Keratinocyte (primary cell): ENCODE measurements at regions not wholly inside any gene's neighbourhood (a gene's known extent, or its start where the extent isn't known, plus 50 kb on each side); places are given as distances from the start of the nearest gene placed in this dataset.

Experiments used
- DNase-seq: peaks from one replicate; pipeline ENCODE4 v3.0.0-alpha.2; 2011; ENCODE audit warnings: low read depth, missing footprints, low spot score
- FAIRE-seq: peaks from 2 replicates; lab custom pipeline; 2011; peaks lifted over from hg19 to GRCh38; lab: Jason Lieb, UNC
- H2AFZ ChIP-seq: 2 replicates; pipeline ENCODE4 v1.6.0; 2012; ENCODE audit warnings: low read length, control low read depth, inconsistent platforms; ENCODE audit not compliant: control insufficient read depth
- H3K27ac ChIP-seq: 2 replicates; pipeline ENCODE4 v1.5.1; 2011; ENCODE audit warnings: low read length; ENCODE audit not compliant: control insufficient read depth, insufficient read depth
- H3K27me3 ChIP-seq: 3 replicates; pipeline ENCODE4 v1.6.0; 2011; ENCODE audit warnings: low read length; ENCODE audit not compliant: control insufficient read depth, insufficient read depth; ENCODE audit errors: extremely low read depth
- H3K36me3 ChIP-seq, 2 experiments: 2 replicates in 1 of 2; 3 replicates in 1 of 2; pipeline ENCODE4 v1.5.1; 2011; ENCODE audit warnings: low read length in 2 of 2, mild to moderate bottlenecking in 1 of 2; ENCODE audit not compliant: control insufficient read depth in 2 of 2, insufficient read depth in 2 of 2; ENCODE audit errors: extremely low read depth in 1 of 2
- H3K4me1 ChIP-seq: 3 replicates; pipeline ENCODE4 v1.5.1; 2011; ENCODE audit warnings: low read length; ENCODE audit not compliant: control insufficient read depth, insufficient read depth; ENCODE audit errors: extremely low read depth
- H3K4me2 ChIP-seq: 3 replicates; pipeline ENCODE4 v1.6.0; 2011; ENCODE audit warnings: low read depth, low read length; ENCODE audit not compliant: control insufficient read depth, insufficient read depth; ENCODE audit errors: extremely low read depth
- H3K4me3 ChIP-seq, 3 experiments: fragments of 200-600 bp in 1 of 3; sonication (generic) in 1 of 3; 2 replicates in 2 of 3; 3 replicates in 1 of 3; pipeline ENCODE4 v1.5.1; 2011 to 2016; ENCODE audit warnings: low read length in 3 of 3, mild to moderate bottlenecking in 3 of 3, control low read depth in 2 of 3, inconsistent platforms in 1 of 3, low read depth in 1 of 3, mixed read lengths in 1 of 3, mixed run types in 1 of 3, moderate library complexity in 1 of 3; ENCODE audit not compliant: control insufficient read depth in 2 of 3, insufficient read depth in 2 of 3; ENCODE audit errors: extremely low read depth in 1 of 3
- H3K79me2 ChIP-seq: 2 replicates; pipeline ENCODE4 v1.6.0; 2012; ENCODE audit warnings: low read length; ENCODE audit not compliant: control insufficient read depth, insufficient read depth
- H3K9ac ChIP-seq: 3 replicates; pipeline ENCODE4 v1.6.0; 2011; ENCODE audit warnings: low read length; ENCODE audit not compliant: control insufficient read depth, insufficient read depth; ENCODE audit errors: extremely low read depth
- H3K9me1 ChIP-seq: 3 replicates; pipeline ENCODE4 v1.6.0; 2011; ENCODE audit warnings: low read length; ENCODE audit not compliant: control insufficient read depth, insufficient read depth; ENCODE audit errors: extremely low read depth
- H3K9me3 ChIP-seq: 2 replicates; pipeline ENCODE4 v1.5.1; 2012; ENCODE audit warnings: low read depth, low read length; ENCODE audit not compliant: control insufficient read depth
- H4K20me1 ChIP-seq: 3 replicates; pipeline ENCODE4 v1.6.0; 2011; ENCODE audit warnings: low read length; ENCODE audit not compliant: control insufficient read depth, insufficient read depth; ENCODE audit errors: extremely low read depth
- EZH2 ChIP-seq: IDR thresholded peaks from one replicate; pipeline ENCODE4 v1.6.1; 2012; ENCODE audit warnings: inconsistent platforms, mild to moderate bottlenecking, low read length, moderate library complexity
- dilution Hi-C: fragments of 300-500 bp; cut with MboI; formaldehyde crosslinking; loops from one replicate; pipeline ENCODE4 v1.7.0; 2020; ENCODE audit warnings: low sequenced_read_pairs; ENCODE audit not compliant: extremely low pct_ligation_motif_present
- TF ChIP-seq, protein P1 (sequence below), 3 experiments: IDR thresholded peaks in 1 of 3; conservative IDR thresholded peaks in 1 of 3; optimal IDR thresholded peaks in 1 of 3; 2 replicates in 2 of 3; 3 replicates in 1 of 3; pipeline versions ENCODE3 to v1.5.1; 2011; ENCODE audit warnings: low read length in 3 of 3, mild to moderate bottlenecking in 3 of 3, moderate library complexity in 2 of 3, control low read depth in 1 of 3, inconsistent platforms in 1 of 3; ENCODE audit not compliant: insufficient read depth in 2 of 3; ENCODE audit errors: extremely low read depth in 1 of 3

DNA sequence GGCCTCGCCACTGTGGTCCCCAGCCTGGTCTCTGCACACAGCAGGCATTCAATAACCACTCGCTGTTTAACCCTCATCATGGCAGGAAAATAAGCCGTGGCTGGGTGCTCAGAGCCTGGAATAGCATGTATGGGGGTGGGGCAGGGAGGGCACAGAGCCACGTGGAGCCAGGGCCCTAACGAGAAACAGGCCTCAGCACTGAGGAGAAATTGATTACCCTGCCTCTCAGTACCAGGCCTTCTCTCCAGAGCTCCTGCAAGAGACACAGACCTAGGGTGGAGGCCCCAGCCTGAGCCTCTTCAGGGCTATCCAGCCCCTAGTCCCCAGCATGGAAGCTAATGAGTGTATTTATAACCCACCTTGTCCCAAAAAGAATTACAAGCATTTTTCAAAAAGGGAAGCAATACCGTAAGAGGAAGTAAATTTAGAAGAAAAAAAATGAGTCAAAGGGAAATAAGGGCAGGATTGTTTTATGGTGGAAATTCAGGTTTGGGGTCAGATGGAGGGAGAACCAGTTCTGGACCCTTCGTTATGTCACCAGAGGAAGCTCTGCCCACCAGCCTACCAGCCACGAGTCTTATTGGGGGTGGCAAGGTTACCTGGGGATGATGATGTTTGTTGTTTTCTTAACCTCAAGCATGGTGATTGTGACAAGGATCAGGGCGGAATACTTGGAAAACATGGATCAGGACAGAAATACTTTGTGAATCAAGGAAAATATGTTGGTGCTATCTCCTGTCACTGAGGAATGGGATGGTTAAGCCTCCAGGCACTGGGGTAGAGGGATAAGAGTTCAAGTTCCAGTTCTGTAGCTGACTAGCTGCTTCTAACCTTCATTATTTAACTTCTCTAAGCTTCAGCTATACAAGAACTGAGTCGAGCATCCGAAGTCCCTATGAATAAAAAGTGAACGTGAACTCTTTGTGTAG lies 101.9 kb upstream of the RBPJ start:
- Histone ChIP-seq H4K20me1 (no peaks in the 10 kb centered on the region), H3K27me3 (peaks cover 14% of the 10 kb centered on the region), H3K27ac (no peak overlapping the region), H2AFZ (no peak overlapping the region), H3K4me3 (no peak overlapping the region), H3K9me3 (no peaks in the 10 kb centered on the region), H3K4me1 (peaks cover 21% of the 10 kb centered on the region), H3K36me3 (no peaks in the 10 kb centered on the region), H3K9me1 (no peaks in the 10 kb centered on the region), H3K9ac (no peak overlapping the region), H3K4me2 (no peak overlapping the region), H3K79me2 (no peaks in the 10 kb centered on the region)
- TF ChIP-seq, protein P1, sequence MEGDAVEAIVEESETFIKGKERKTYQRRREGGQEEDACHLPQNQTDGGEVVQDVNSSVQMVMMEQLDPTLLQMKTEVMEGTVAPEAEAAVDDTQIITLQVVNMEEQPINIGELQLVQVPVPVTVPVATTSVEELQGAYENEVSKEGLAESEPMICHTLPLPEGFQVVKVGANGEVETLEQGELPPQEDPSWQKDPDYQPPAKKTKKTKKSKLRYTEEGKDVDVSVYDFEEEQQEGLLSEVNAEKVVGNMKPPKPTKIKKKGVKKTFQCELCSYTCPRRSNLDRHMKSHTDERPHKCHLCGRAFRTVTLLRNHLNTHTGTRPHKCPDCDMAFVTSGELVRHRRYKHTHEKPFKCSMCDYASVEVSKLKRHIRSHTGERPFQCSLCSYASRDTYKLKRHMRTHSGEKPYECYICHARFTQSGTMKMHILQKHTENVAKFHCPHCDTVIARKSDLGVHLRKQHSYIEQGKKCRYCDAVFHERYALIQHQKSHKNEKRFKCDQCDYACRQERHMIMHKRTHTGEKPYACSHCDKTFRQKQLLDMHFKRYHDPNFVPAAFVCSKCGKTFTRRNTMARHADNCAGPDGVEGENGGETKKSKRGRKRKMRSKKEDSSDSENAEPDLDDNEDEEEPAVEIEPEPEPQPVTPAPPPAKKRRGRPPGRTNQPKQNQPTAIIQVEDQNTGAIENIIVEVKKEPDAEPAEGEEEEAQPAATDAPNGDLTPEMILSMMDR (optimal IDR thresholded peaks at IDR 0.05 in 1 of 3, IDR thresholded peaks at IDR 0.05 in 1 of 3, conservative IDR thresholded peaks at IDR 0.05 in 1 of 3; ENCODE audit: extremely low read depth in 1 of 3, insufficient read depth in 2 of 3, low read length in 3 of 3) = no peak
- no peak for TF ChIP-seq EZH2
- dilution Hi-C loops = no loop called here
- no peak for DNase-seq
- FAIRE-seq = no peak

- H3K9ac ChIP-seq = no peak overlapping the region
- H3K4me2 ChIP-seq = no peak overlapping the region
- H3K9me1 ChIP-seq = no peaks in the 10 kb centered on the region
- no peak overlapping the region for H3K4me3 ChIP-seq
- no peaks in the 10 kb centered on the region for H3K36me3 ChIP-seq
- no peaks in the 10 kb centered on the region for H3K79me2 ChIP-seq
- H3K27ac ChIP-seq = no peak overlapping the region
- dilution Hi-C loops = no loop called here
- peaks cover 21% of the 10 kb centered on the region for H3K4me1 ChIP-seq
- peaks cover 11% of the 10 kb centered on the region for H3K27me3 ChIP-seq
- peak; percentile 5 for FAIRE-seq
- no peaks in the 10 kb centered on the region for H4K20me1 ChIP-seq
- no peak for DNase-seq
- no peaks in the 10 kb centered on the region for H3K9me3 ChIP-seq
- H2AFZ ChIP-seq = no peak overlapping the region
- TF ChIP-seq, protein P1 (optimal IDR thresholded peaks at IDR 0.05 in 1 of 3, IDR thresholded peaks at IDR 0.05 in 1 of 3, conservative IDR thresholded peaks at IDR 0.05 in 1 of 3; ENCODE audit: extremely low read depth in 1 of 3, insufficient read depth in 2 of 3, low read length in 3 of 3) = no peak
- no peak for TF ChIP-seq EZH2
These were observed 100.1 kb upstream of the RBPJ start for GRCh38 chr4:26220696-26221095.
